CD4-positive, alpha-beta T cell treated with Interleukin-17A for 4 hours (primary cell): ENCODE measurements at regions not wholly inside any gene's neighbourhood (a gene's known extent, or its start where the extent isn't known, plus 50 kb on each side); places are given as distances from the start of the nearest gene placed in this dataset.
"Not testable (repeated sequence)": the region's sequence is repeated elsewhere in the genome, so short reads cannot be mapped to it uniquely, and the experiment has no call there.

Source experiments
- DNase-seq: peaks from one replicate; pipeline ENCODE4 v3.0.0-alpha.2; 2020; ENCODE audit warnings: mixed read lengths

DNA sequence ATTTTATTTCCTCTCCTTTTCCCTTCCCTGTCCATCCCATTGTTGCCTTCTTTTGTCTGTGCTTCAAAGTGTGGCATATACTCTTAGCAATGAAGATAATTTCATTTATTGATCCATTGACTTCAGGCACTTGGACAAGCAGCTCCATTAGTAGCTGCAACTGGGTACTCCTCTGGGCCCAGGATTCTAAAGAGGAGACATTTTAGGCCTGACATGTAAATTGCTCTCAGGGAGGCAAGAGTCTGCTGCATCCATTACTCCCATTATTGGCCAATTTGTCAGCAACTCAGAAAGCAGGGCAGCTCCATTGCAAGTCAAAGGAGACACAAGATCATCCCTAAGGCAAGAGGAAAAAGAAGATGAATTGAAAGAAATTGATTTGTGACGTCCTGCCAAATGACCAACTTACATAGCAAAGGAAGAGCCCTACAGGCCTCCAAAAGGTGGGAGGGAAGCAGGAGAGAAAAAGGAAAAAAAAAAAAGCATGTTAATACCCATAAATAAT, 1094.1 kb upstream of the FLRT2 start:
- no peak for DNase-seq

DNA sequence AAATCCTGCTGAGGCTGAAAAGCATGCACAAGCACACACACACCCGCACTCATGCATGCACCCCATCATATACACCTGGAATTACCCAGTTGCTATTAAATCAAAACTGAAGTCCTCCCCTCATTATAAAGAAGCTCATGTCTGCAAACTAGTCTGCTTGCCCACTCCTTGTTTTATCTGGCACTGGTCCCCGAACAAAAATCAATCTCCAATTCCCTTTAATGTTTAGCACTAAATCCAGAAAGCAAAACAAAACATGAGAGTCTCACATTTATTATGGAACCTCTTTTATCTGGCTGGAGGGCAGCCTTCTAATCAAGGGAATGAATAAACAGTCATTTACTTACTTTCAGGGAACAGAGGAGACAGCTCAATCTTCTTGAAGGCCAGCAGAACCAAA, 1093.4 kb upstream of the FLRT2 start:
- no peak for DNase-seq

DNA sequence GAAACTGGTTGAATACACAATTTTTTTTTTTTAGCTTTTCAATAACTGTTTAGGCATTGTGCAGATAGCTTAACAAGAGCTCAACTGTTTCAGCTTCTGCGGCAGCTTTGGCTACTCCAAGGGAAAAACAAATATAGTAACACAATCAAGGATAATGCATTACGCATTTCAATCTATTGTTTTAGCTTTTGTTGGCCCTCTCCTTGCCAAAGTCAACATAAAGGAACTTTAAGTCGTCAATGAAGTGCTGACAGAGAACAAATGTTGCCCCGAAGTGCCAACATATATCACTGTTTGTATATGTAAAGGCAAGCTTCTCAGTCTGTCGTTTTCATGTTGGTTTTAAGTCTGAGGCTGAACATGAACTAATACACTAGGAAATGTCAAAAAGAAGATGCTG, 1087.4 kb upstream of the FLRT2 start:
- no peak for DNase-seq

DNA sequence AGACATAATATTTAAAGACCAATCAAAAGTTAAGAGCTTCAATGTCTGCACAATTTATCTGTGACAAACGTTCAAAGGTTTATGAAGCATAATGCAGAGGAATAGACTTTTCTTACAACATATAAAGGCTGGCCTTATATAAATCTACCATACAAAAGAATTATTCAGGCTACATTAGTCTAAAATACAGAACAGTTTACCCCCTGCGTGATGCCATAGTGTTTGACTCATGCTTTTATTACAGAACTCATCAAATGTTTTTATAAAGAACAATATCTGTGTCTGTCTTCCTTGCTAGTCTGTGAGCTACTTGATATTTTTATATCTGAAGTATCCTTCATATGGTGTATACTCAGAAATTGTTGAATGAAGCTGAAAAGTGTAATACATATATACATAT, 1084.5 kb upstream of the FLRT2 start:
- no peak for DNase-seq

DNA sequence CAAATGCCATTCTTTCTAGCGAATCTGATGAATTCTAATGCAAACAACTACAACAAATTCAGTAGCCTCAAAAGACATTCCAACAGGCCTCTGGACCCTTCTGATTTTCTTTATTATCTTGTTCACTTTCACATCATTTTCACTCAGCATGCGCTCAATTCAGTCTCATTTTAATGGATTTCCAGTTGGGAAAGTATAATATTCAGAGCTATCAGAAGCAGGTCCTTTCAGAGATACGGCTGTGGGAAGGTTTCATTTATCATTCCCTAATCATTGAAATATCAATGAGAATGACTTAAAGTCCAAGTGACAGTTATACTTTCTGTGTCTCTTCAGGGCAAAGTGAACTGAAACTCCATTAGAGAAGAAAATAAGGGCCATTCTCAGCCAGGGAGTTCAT, 1083.7 kb upstream of the FLRT2 start:
- DNase-seq: no peak

DNA sequence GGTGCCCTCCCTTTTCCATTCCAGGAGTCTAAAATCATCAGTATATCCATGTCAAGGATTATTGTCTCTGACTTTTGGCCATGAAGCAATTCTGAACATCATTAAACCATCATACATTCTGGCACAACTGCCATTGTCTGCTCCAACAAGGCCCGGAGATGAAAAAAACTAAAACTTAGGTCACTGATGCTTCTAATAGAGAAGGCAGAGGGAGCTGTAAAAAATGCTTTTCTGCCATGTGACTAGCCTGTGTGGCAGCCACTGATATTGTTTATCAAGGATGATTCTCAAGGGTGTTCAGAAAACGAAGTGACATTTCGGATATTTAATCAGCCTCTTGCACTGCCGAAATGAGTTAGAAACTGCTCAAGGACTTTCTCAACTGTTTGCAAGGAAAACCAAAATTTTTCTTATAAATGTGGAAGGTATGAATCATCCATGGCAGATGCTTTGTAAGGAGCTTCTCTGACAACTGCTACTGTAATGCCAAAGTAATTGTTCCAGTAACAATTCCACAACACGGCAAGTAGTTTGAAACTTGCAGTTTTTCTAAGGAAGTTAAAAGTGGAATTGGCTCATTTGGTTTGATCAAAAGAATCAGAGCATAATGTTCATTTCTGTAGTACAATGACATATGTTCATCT, 1076.5 kb upstream of the FLRT2 start:
- DNase-seq: no peak

DNA sequence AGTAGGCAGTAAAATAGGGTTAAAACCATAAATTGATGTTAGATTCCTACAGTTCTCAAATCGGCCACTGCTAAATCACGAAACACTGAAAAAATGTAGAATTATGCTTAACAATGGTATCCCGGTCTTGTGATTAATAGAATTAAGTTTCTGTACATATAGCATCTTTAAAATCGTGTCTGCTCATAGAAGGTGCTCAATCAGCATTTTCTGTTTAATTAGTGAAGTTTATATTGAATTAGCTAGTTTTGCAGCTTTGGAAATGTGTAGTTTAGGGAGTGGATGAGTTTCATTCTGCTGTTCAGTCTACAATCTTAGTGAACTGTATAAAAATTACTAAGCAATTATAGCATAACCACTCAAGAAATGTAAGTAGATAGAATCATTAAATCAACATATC, 1075.8 kb upstream of the FLRT2 start:
- DNase-seq: no peak

DNA sequence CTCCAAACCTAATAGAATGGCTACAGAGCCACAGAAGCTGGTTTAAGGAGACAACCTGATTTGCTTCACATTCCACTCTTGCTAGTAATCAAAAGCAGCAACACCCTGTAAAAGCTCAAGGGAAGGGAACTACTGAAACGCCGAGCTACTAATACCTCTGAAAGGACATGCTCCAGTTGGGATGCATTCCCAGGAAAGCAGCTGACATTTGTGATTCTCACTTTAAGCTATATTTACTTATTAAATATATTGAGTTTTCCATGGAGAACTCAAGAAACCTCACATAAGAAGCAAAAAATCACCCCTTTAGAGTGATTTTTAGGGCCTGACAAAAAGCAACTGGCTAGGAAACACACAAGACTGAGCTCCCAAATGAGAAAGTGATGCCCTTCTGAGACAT, 1073.0 kb upstream of the FLRT2 start:
- DNase-seq: no peak

DNA sequence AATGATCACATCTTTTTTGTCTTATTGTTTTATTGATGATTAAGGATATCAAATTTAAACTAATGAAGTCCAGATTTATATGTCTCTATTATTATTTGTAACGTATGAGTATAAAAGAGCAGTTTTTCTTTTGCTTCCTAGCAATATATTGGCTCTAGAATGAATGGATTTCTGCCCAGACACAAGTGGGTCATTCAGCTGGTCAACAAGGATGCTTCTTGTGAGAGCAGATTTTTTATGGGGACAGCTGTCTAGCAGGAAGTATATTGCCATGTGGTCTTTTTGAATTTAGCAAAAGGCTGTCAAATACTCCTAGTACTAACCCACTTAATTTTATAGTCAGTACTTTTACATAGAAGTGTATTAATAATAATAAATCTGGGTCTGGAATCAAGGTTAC, 1071.1 kb upstream of the FLRT2 start:
- DNase-seq: no peak

DNA sequence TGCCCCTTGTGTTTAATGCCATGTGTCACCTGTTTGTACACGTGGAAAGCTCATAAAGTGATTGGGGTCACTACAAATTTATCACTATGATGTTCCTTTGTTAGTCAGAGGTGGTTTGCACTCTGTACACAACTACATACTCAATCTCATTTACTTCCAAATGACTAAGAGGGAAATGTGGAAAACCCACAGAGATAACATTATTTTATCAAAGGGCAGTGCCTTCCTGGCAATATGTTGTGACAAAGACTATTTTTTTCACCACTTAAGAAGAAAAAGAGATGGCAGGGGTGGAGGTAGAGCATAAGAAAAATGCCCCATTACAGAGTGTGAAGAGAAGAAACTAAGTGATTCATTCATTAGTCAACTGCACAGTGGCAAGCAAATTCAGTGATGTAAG, 1064.1 kb upstream of the FLRT2 start:
- DNase-seq: no peak

DNA sequence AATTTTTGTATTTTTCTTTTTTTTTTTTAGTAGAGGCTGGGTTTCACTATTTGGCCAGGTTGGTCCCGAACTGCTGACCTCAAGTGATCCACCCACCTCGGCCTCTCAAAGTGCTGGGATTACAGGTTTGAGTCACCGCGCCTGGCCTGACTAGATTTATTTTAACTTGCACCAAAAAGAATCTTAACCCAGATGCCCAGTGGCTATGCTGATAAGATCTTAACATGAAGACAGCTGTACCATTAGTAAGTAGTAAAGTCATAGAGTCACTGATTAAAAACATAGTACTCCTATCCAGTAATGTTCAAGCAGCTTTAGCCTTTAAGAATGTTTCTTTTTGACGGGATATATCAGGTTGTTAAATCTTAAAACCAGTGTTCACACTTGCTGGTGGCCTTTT, 1061.8 kb upstream of the FLRT2 start:
- DNase-seq: no peak

DNA sequence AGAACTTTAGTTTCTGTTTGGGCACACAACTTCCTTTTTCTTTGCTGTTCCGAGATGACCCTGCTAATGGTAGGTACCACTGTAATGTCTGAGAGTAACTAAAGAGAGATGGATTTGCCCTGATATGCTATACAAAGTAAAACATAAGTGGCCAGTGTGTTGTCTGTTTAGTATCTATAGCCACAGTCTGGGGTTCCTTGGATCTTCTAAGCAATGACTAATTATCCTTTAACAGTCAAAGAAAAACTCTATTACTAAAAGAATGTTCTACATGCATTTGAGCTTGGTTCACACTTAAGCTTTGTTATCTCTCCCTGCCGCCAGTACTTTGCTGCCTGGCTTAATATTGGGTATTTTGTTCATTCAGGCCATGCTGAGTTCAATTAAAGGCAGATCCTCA, 1051.9 kb upstream of the FLRT2 start:
- no peak for DNase-seq

DNA sequence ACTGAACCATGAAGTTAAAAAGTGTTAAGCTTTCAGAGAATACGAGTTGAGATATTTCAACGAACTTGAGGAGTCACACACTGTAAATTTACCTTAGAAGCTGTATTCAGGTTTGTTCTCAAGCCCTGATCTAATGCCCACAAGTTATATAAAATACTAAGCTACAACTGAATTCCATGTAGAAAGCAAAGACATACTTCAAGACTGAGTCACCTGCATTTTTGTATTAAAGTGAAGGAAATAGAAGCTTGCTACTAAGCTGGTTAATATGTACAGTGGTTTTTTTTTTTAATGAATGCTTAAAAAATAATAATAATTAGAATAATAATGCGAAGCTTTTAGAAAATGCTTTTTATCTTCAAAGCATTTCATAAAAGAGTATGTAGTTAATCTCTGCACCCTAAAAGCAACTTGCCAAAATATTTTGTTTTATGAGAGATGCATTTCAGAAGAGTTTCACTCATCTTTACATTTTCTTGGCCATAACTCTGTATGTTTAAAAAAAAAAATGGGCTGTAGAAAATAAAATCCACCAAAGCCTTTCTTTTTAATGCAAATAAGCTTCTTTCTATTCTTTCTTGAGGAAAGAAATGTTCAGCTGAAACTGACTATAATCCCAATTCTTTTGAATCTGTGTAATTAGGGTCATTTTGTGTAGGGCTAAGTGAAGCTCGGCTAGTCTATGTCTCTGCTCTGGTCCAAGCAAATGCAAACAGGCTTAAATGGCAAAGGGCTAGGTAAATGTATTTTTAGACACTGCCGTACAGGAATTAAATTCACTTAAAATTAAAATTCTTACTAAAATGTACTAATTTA, 1047.5 kb upstream of the FLRT2 start:
- no peak for DNase-seq

DNA sequence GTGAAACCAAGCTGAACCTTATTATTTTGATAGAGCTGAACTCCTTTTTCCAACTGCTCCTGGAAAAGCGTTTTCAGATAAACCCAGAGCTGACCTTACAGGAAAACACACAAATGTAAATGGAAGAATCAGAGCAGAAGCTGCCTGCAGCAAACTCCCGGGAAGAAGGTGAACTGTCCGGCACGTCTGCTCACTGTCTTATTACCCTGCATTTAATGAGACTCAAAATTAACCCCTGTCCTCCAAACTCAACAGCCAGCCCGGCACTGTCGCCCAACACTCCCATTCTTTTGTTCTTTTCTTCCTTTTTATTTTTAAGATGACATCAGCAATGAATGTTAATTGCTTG, 1046.9 kb upstream of the FLRT2 start:
- no peak for DNase-seq

DNA sequence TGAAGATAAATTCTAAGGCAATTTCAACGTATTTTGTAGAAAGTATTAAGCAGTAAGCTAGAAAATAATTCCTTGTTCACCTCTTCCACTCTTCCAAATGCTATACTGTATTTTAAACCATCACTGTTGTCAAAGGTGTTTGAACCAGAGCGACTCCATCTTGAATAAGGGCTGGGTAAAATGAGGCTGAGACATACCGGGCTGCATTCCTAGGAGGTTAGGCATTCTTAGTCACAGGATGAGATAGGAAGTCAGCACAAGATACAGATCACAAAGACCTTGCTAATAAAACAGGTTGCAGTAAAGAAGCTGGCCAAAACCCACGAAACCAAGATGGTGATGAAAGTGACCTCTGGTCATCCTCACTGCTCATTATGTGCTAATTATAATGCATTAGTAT, 1045.7 kb upstream of the FLRT2 start:
- not testable (repeated sequence) for DNase-seq

DNA sequence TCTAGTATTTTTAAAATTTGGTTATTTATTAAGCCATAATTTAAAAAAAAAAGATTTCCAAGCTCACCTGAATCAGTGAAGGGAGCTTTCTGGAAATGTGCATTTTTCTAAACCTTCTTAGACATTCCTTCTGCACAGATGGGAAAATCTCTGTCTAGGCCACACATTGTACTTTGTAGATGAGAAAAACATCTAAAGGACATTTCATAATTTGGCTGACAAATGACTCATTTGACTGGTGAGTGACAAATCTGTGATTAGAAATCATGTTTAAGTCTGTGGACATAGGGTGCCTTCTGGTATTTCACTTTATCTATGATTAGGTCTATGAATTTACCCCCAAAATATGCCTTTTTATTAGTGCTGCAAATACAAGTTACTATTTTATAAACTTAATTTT, 1044.9 kb upstream of the FLRT2 start:
- no peak for DNase-seq

DNA sequence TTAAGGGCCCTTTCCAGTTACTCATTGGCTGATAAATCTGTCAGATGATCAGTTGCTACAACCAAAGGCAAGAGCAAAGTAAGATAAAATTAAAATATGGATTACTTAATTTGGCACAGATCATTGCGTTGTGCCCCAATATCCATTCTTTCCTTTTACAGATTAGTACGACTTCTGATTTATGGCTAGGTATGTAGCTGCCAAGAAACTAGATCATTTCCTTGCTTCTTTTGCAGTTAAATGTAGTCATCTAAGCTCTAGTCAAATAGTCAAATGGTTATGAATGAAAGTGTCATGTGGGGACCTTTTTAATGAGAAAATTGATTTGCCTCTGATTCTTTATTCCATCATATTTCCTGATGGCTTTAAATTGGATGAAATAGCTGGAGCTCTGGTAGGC, 1039.9 kb upstream of the FLRT2 start:
- DNase-seq: no peak

DNA sequence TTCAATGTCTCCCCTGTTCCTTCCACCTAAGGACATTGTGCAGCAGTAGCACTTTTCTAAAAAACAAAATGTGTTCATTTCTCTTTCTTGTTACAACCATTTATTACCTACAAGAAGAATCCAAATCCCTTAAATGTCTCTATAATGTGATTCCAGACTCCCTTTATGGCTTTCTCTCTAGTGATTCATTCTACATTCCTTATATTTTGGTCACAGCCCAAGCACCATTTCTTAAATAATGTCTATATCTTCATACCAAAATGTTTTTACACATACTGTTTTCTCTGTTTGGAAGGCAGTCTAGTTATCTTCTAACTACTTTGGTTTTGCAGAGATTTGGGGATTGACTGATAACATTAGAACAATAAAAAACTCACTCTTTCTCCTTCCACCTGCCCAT, 1037.3 kb upstream of the FLRT2 start:
- no peak for DNase-seq

DNA sequence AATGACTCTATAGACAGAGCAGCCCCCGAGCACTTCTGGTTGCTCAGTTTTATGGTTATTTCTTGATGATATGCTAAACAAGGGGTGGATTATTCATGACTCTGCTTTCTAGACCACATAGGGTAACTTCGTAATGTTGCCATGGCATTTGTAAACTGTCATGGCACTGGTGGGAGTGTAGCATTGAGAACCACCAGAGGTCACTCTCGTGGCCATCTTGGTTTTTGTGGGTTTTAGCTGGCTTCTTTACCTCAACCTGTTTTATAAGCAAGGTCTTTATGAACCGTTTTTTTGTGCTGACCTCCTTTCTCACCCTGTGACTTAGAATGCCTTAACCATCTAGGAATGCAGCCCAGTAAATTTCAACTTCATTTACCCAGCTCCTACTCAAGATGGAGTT, 1036.2 kb upstream of the FLRT2 start:
- no peak for DNase-seq

DNA sequence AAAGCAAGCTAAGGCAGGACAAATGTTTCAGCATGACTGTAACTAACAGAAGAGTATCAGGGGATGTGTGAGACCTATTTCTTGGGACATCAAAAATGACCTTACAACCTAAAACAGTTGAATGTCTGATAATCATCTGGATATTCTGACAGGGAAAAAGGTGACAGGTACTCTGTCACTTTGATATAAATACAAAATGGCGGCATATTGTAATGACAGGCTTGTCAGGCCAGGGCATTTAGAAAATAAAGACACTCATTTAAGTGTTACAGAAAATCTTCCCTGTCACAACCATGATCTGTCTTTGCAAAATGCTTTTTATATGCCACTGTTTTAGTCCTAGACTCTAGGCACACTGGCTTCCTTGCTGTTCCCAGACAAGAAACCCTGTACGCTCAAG, 1033.3 kb upstream of the FLRT2 start:
- no peak for DNase-seq

DNA sequence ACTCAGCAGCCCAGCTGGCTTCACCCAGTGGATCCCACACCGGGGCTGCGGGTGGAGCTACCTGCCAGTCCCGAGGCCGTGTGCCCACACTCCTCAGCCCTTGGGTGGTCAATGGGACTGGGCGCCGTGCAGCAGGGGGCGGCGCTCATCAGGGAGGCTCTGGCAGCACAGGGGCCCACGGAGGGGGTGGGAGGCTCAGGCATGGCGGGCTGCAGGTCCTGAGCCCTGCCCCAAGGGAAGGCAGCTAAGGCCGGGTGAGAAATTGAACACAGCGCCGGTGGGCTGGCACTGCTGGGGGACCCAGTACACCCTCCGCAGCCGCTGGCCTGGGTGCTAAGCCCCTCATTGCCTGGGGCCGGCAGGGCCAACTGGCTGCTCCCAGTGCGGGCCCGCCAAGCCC, 1017.1 kb upstream of the FLRT2 start:
- not testable (repeated sequence) for DNase-seq

DNA sequence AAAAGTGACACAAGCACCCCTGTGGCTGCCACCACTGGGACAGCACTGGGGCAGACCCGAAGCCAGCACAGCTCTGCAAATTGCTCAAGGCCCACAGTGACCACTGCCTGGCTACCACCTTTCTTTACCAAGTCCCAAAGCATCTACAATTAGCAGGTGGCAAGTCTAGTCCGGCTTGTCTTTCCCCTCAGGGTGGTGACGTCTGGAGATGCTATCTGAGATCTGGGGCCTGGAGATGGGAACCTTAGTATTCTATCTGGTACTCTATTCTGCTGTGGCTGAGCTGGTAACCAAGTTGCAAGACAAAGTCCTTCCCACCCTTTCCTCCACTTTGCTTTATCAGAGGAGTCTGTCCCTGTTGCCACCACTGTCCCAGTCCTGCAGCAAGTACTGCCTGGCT, 1010.1 kb upstream of the FLRT2 start:
- no peak for DNase-seq

DNA sequence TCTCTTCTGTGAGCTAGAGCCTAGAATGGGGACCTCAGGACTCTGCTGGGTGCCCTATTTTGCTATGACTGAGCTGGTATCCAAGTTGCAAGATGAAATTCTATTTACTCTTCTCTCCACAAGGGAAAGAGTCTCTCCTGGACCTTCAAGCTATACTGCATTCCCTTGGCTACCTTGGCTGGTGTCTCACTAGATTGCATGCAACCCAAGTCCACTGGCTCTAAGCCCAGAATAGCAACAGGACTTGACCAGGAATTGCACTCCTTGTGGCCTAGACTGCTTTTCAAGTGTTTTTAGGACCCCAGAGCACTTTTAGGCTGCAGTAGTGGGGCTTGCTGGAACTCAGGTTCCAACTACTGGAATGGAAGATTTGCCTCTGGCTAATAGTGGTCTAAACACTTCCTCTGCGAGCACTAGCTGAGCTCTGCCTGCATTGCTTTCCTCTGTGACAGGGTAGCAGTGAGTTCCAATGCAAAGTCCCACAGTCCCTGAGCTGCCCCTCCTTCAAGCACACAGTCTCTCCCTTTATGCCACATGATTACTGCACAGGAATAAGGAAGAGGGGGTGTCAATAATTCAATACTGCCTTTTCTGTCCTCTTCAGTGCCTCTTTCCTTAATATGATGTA, 1009.1 kb upstream of the FLRT2 start:
- no peak for DNase-seq

DNA sequence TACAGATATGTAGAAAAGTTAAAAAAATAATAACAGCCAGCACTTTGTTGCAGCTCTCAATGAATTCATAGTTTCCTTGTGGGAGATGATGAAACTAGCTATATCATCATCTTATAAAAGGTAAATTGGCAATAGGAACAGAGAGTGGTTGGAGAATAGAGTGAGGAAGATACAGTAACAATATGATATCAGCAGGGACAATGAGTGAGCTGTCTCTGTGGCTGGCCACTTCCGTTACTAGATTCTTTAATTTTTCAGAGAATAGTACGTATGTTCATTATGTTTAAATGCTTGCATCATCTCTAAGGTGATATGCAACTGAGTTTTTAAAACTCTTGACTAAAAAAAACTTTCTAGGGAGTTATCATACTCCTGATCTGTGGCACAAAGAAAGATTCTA, 1006.2 kb upstream of the FLRT2 start:
- no peak for DNase-seq
